HEK293 (cell line): ENCODE measurements at regions not wholly inside any gene's neighbourhood (a gene's known extent, or its start where the extent isn't known, plus 50 kb on each side); places are given as distances from the start of the nearest gene placed in this dataset.

Experiments used
- YY2 ChIP-seq: fragments of 450-650 bp; formaldehyde crosslinking; IDR thresholded peaks from 2 replicates; pipeline ENCODE4 v1.5.1; 2016; ENCODE audit warnings: missing biosample characterization, missing genetic modification characterization
- ZFP69B ChIP-seq: fragments of 450-650 bp; formaldehyde crosslinking; IDR thresholded peaks from 2 replicates; pipeline ENCODE4 v1.5.1; 2016; ENCODE audit warnings: missing biosample characterization, missing genetic modification characterization
- ZNF501 ChIP-seq: fragments of 450-650 bp; formaldehyde crosslinking; IDR thresholded peaks from 2 replicates; pipeline ENCODE4 v1.5.1; 2016; ENCODE audit warnings: missing biosample characterization, missing genetic modification characterization
- ZNF558 ChIP-seq: fragments of 450-650 bp; formaldehyde crosslinking; IDR thresholded peaks from 2 replicates; pipeline ENCODE4 v1.5.1; 2016; ENCODE audit warnings: missing biosample characterization, missing genetic modification characterization
- TF ChIP-seq, protein P1 (sequence below): IDR thresholded peaks from 2 replicates; pipeline ENCODE4 v1.6.1; 2011; ENCODE audit warnings: mild to moderate bottlenecking, low read depth, low read length, borderline replicate concordance
- TF ChIP-seq, protein P2 (sequence below): fragments of 450-650 bp; formaldehyde crosslinking; IDR thresholded peaks from 2 replicates; pipeline ENCODE4 v1.5.1; 2016; ENCODE audit warnings: missing biosample characterization, missing genetic modification characterization
- TF ChIP-seq, protein P3 (sequence below): fragments of 450-650 bp; formaldehyde crosslinking; IDR thresholded peaks from 2 replicates; pipeline ENCODE4 v1.5.1; 2016; ENCODE audit warnings: missing biosample characterization, missing genetic modification characterization
- TF ChIP-seq, protein P4 (sequence below): fragments of 450-650 bp; formaldehyde crosslinking; IDR thresholded peaks from 2 replicates; pipeline ENCODE4 v1.5.1; 2016; ENCODE audit warnings: missing biosample characterization, missing genetic modification characterization, low read depth

DNA sequence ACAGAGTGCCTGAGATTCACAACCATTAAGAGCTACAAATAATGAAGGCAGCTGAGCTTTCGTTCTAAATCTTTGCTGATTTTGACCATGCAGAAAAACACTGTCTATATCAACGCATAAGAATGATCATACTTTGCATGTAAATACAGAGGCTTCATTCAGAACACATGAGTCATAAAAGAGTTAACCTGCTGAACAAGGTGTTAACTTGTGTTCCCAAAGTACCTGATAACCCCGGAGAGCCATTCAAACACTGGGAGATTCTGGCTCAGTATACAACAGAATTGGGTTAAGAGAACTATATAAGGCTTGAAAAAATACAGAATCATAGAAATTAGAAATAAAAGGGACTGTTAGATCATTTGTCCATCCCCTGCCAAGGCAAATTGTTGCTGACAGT lies 964.3 kb upstream of the TENM3 start:
- TF ChIP-seq, protein P1, sequence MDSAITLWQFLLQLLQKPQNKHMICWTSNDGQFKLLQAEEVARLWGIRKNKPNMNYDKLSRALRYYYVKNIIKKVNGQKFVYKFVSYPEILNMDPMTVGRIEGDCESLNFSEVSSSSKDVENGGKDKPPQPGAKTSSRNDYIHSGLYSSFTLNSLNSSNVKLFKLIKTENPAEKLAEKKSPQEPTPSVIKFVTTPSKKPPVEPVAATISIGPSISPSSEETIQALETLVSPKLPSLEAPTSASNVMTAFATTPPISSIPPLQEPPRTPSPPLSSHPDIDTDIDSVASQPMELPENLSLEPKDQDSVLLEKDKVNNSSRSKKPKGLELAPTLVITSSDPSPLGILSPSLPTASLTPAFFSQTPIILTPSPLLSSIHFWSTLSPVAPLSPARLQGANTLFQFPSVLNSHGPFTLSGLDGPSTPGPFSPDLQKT, result no peak
- TF ChIP-seq YY2 (tag by site-specific recombination) (no peak), ZNF501 (no peak), ZNF558 (no peak), ZFP69B (tag by site-specific recombination) (no peak)
- TF ChIP-seq, protein P2, sequence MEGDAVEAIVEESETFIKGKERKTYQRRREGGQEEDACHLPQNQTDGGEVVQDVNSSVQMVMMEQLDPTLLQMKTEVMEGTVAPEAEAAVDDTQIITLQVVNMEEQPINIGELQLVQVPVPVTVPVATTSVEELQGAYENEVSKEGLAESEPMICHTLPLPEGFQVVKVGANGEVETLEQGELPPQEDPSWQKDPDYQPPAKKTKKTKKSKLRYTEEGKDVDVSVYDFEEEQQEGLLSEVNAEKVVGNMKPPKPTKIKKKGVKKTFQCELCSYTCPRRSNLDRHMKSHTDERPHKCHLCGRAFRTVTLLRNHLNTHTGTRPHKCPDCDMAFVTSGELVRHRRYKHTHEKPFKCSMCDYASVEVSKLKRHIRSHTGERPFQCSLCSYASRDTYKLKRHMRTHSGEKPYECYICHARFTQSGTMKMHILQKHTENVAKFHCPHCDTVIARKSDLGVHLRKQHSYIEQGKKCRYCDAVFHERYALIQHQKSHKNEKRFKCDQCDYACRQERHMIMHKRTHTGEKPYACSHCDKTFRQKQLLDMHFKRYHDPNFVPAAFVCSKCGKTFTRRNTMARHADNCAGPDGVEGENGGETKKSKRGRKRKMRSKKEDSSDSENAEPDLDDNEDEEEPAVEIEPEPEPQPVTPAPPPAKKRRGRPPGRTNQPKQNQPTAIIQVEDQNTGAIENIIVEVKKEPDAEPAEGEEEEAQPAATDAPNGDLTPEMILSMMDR (tag by site-specific recombination), result no peak
- TF ChIP-seq, protein P3, sequence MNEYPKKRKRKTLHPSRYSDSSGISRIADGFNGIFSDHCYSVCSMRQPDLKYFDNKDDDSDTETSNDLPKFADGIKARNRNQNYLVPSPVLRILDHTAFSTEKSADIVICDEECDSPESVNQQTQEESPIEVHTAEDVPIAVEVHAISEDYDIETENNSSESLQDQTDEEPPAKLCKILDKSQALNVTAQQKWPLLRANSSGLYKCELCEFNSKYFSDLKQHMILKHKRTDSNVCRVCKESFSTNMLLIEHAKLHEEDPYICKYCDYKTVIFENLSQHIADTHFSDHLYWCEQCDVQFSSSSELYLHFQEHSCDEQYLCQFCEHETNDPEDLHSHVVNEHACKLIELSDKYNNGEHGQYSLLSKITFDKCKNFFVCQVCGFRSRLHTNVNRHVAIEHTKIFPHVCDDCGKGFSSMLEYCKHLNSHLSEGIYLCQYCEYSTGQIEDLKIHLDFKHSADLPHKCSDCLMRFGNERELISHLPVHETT, result no peak
- TF ChIP-seq, protein P4, sequence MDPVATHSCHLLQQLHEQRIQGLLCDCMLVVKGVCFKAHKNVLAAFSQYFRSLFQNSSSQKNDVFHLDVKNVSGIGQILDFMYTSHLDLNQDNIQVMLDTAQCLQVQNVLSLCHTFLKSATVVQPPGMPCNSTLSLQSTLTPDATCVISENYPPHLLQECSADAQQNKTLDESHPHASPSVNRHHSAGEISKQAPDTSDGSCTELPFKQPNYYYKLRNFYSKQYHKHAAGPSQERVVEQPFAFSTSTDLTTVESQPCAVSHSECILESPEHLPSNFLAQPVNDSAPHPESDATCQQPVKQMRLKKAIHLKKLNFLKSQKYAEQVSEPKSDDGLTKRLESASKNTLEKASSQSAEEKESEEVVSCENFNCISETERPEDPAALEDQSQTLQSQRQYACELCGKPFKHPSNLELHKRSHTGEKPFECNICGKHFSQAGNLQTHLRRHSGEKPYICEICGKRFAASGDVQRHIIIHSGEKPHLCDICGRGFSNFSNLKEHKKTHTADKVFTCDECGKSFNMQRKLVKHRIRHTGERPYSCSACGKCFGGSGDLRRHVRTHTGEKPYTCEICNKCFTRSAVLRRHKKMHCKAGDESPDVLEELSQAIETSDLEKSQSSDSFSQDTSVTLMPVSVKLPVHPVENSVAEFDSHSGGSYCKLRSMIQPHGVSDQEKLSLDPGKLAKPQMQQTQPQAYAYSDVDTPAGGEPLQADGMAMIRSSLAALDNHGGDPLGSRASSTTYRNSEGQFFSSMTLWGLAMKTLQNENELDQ (tag by site-specific recombination), result no peak
